Type B pancreatic cell (in vitro differentiated cells): ENCODE measurements at regions not wholly inside any gene's neighbourhood (a gene's known extent, or its start where the extent isn't known, plus 50 kb on each side); places are given as distances from the start of the nearest gene placed in this dataset.

Experiments
- DNase-seq: peaks from one replicate; pipeline ENCODE4 v3.0.0; 2021; ENCODE audit warnings: mixed read lengths; ENCODE audit not compliant: unreplicated experiment; ENCODE audit errors: extremely low spot score
- H3K27ac Mint-ChIP-seq: 2 replicates; pipeline ENCODE4 v1.8.0; 2021; ENCODE audit warnings: mild to moderate bottlenecking, mixed read lengths
- H3K27me3 Mint-ChIP-seq: 2 replicates; pipeline ENCODE4 v1.8.0; 2021; ENCODE audit warnings: mixed read lengths
- H3K36me3 Mint-ChIP-seq: 2 replicates; pipeline ENCODE4 v1.8.0; 2021; ENCODE audit warnings: mixed read lengths
- H3K4me1 Mint-ChIP-seq: one replicate; pipeline ENCODE4 v1.8.0; 2021; ENCODE audit warnings: mixed read lengths; ENCODE audit not compliant: unreplicated experiment
- H3K4me3 Mint-ChIP-seq: 2 replicates; pipeline ENCODE4 v1.8.0; 2021; ENCODE audit warnings: mild to moderate bottlenecking, mixed read lengths
- H3K9me3 Mint-ChIP-seq: 2 replicates; pipeline ENCODE4 v1.8.0; 2021; ENCODE audit warnings: mixed read lengths
- TF ChIP-seq, protein P1 (sequence below): fragments of 200-600 bp; sonication (generic); conservative IDR thresholded peaks from 2 replicates; pipeline ENCODE4 v1.5.0; 2021; ENCODE audit warnings: antibody characterized with exemption, mild to moderate bottlenecking

DNA sequence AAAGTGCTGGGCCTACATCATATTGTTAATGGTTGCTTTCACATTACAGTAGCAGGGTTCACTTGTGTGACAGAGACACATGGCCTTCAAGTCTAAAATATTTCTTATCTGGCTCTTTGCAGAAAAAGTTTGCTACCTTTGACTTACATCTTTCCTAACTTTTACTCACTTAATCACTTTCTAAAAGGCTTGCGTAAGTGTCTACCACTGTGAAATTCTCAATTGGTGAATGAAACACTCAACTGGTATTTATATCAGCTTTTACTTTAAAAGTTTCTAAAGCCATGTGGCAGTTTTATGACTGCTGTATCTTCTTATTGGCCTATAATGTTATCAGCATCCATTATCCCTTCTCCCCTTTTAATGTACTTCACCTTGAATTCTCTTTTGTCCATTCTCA, 554.5 kb downstream of the ZIC1 start:
- H3K36me3 Mint-ChIP-seq, result no peaks in the 10 kb centered on the region

DNA sequence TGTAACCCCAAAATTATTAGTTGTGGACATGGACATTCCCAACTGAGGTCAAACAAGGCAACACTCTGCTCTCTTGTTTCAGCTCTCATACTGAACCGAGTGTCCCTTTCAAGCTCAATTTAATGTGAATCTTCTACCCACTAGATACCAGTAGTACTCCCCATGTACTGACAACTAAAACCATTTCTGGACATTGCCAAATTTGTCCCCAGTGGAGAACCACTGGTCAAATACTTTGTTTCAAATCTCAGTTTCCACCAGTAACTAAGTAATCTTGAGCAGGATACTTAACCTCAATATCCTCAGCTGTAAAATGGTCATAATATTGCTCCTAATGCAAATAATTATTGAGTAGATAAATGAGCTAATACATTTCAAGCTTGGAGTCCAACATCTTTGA, 566.0 kb downstream of the ZIC1 start:
- Mint-ChIP-seq H3K27ac (no peak overlapping the region), H3K4me1 (no peaks in the 10 kb centered on the region), H3K9me3 (no peaks in the 10 kb centered on the region), H3K4me3 (no peak overlapping the region), H3K27me3 (no peaks in the 10 kb centered on the region), H3K36me3 (no peaks in the 10 kb centered on the region)
- DNase-seq, result no peak
- TF ChIP-seq, protein P1, sequence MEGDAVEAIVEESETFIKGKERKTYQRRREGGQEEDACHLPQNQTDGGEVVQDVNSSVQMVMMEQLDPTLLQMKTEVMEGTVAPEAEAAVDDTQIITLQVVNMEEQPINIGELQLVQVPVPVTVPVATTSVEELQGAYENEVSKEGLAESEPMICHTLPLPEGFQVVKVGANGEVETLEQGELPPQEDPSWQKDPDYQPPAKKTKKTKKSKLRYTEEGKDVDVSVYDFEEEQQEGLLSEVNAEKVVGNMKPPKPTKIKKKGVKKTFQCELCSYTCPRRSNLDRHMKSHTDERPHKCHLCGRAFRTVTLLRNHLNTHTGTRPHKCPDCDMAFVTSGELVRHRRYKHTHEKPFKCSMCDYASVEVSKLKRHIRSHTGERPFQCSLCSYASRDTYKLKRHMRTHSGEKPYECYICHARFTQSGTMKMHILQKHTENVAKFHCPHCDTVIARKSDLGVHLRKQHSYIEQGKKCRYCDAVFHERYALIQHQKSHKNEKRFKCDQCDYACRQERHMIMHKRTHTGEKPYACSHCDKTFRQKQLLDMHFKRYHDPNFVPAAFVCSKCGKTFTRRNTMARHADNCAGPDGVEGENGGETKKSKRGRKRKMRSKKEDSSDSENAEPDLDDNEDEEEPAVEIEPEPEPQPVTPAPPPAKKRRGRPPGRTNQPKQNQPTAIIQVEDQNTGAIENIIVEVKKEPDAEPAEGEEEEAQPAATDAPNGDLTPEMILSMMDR, result no peak

More for the DNA sequence above, 554.5 kb downstream of the ZIC1 start:
- TF ChIP-seq, protein P1, result no peak
- no peaks in the 10 kb centered on the region for H3K9me3 Mint-ChIP-seq
- DNase-seq, result no peak
- H3K27ac Mint-ChIP-seq, result no peak overlapping the region
- no peaks in the 10 kb centered on the region for H3K27me3 Mint-ChIP-seq
- H3K4me3 Mint-ChIP-seq, result no peak overlapping the region
- peaks cover 15% of the 10 kb centered on the region for H3K4me1 Mint-ChIP-seq

DNA sequence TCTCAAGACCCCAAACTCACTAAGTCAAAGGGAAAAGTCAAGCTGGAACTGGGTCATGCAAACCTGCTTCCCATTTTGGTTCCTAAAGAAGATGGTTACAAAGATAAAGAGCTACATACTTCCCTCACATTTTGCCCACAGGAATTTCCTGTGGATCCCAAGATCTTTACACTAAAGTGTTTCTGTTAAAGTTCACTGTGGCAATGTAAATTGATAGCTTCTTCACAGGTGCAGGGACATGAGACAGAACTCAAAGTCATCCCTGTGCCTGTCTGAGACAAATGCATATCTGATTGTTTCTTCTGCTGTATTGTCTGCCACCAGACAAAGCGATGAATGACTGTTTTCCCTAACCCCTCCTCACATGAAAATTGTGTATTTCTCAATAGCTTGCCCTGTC, 567.8 kb downstream of the ZIC1 start:
- TF ChIP-seq, protein P1, result no peak
- no peaks in the 10 kb centered on the region for H3K36me3 Mint-ChIP-seq
- DNase-seq, result no peak
- H3K4me3 Mint-ChIP-seq, result no peak overlapping the region
- H3K27ac Mint-ChIP-seq, result no peak overlapping the region
- no peaks in the 10 kb centered on the region for H3K9me3 Mint-ChIP-seq
- H3K27me3 Mint-ChIP-seq, result no peaks in the 10 kb centered on the region
- no peaks in the 10 kb centered on the region for H3K4me1 Mint-ChIP-seq

DNA sequence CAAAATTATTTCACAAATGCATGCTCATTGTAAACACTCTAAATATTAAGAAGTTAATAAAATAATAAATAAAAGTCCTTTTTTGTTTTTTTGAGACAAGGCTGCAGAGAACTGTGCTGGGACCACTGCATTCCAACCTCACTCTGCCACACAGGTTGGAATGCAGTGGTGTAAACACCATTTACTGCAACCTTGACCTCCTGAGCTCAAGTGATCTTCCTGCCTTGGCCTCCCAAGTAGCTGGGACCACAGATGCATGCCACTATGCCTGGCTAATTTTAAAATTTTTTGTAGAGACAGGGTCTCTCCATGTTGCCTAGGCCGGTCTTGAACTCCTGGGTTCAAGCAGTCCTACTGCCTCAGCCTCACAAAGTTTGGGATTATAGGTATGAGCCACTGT, 578.4 kb downstream of the ZIC1 start:
- DNase-seq, result no peak
- H3K27ac Mint-ChIP-seq, result no peak overlapping the region
- no peaks in the 10 kb centered on the region for H3K36me3 Mint-ChIP-seq
- no peaks in the 10 kb centered on the region for H3K9me3 Mint-ChIP-seq
- no peaks in the 10 kb centered on the region for H3K27me3 Mint-ChIP-seq
- H3K4me1 Mint-ChIP-seq, result no peaks in the 10 kb centered on the region
- TF ChIP-seq, protein P1, result no peak
- H3K4me3 Mint-ChIP-seq, result no peak overlapping the region

DNA sequence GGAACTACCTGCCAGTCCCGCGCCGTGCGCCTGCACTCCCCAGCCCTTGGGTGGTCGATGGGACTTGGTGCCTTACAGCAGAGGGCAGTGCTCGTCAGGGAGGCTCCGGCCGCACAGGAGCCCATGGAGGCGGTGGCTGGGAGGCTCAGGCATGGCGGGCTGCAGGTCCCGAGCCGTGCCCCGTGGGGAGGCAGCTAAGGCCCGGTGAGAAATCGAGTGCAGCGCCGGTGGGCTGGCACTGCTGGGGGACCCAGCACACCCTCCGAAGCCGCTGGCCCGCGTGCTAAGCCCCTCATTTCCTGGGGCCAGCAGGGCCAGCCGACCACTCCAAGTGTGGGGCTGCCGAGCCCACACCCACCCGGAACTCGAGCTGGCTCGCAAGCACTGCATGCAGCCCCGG, 580.2 kb downstream of the ZIC1 start:
- TF ChIP-seq, protein P1, result no peak
- Mint-ChIP-seq H3K27ac (no peak overlapping the region), H3K9me3 (no peaks in the 10 kb centered on the region), H3K4me3 (no peak overlapping the region), H3K27me3 (no peaks in the 10 kb centered on the region), H3K36me3 (no peaks in the 10 kb centered on the region), H3K4me1 (no peaks in the 10 kb centered on the region)
- DNase-seq, result no peak

DNA sequence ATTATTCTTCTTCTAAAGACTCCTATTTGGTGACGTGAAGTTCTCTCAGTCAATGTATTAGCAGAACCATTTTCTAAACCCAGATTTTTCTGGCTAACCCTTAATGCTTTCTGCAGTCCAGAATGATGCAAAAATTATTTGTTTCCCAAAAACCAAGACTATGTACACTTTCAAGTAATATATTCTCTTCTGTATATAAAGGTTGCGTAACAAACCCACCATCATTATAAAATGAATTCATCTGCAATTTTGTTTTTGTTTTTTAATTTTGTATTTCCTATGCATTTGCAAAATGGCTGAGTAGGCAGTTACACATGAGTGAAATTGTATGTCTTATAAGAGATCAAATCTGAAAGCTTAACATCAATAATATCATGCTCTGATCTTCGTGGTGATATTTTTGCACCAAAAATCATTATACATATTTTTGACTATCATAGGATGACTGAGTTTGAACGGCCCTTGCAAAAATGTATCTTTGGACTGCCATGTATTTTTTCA, 593.6 kb downstream of the ZIC1 start:
- H3K36me3 Mint-ChIP-seq, result no peaks in the 10 kb centered on the region
- H3K4me3 Mint-ChIP-seq, result no peak overlapping the region
- no peak for DNase-seq
- no peaks in the 10 kb centered on the region for H3K27me3 Mint-ChIP-seq
- TF ChIP-seq, protein P1, result no peak
- no peak overlapping the region for H3K27ac Mint-ChIP-seq
- H3K4me1 Mint-ChIP-seq, result peaks cover 4% of the 10 kb centered on the region
- peaks cover 7% of the 10 kb centered on the region for H3K9me3 Mint-ChIP-seq
